ENCODE measurements at regions not wholly inside any gene's neighbourhood (a gene's known extent, or its start where the extent isn't known, plus 50 kb on each side); places are given as distances from the start of the nearest gene placed in this dataset.

GRCh38 chr15:98226578-98226977 is 266.1 kb downstream of the ARRDC4 start:
- H3K4me3 ChIP-seq (ENCODE audit: low read depth, low read length): no peak overlapping the region
- no peak for DNase-seq (ENCODE audit: low read depth)
- TF ChIP-seq CTCF (IDR thresholded peaks at IDR 0.05; ENCODE audit: insufficient read depth, low read depth, low read length, missing control alignments): no peak

GRCh38 chr15:98228846-98229245 is 268.3 kb downstream of the ARRDC4 start:
- H3K4me3 ChIP-seq (ENCODE audit: low read depth, low read length): no peak overlapping the region
- DNase-seq (ENCODE audit: low read depth): no peak
- no peak for TF ChIP-seq CTCF (IDR thresholded peaks at IDR 0.05; ENCODE audit: insufficient read depth, low read depth, low read length, missing control alignments)

- no peak for TF ChIP-seq CTCF (IDR thresholded peaks at IDR 0.05; ENCODE audit: insufficient read depth, low read depth, low read length, missing control alignments)
- DNase-seq (ENCODE audit: low read depth): no peak
- H3K4me3 ChIP-seq (ENCODE audit: low read depth, low read length): no peak overlapping the region
Measured at GRCh38 chr15:98230975-98231374, 270.5 kb downstream of the ARRDC4 start.

GRCh38 chr15:98231696-98232440 is 271.4 kb downstream of the ARRDC4 start:
- TF ChIP-seq CTCF (IDR thresholded peaks at IDR 0.05; ENCODE audit: insufficient read depth, low read depth, low read length, missing control alignments): no peak
- DNase-seq (ENCODE audit: low read depth): no peak
- no peak overlapping the region for H3K4me3 ChIP-seq (ENCODE audit: low read depth, low read length)

GRCh38 chr15:98232761-98233160 is 272.3 kb downstream of the ARRDC4 start:
- no peak for DNase-seq (ENCODE audit: low read depth)
- TF ChIP-seq CTCF (IDR thresholded peaks at IDR 0.05; ENCODE audit: insufficient read depth, low read depth, low read length, missing control alignments): no peak

GRCh38 chr15:98233873-98234272 is 273.4 kb downstream of the ARRDC4 start:
- no peak for TF ChIP-seq CTCF (IDR thresholded peaks at IDR 0.05; ENCODE audit: insufficient read depth, low read depth, low read length, missing control alignments)
- DNase-seq (ENCODE audit: low read depth): no peak
- no peak overlapping the region for H3K4me3 ChIP-seq (ENCODE audit: low read depth, low read length)

More at GRCh38 chr15:98232761-98233160, 272.3 kb downstream of the ARRDC4 start:
- H3K4me3 ChIP-seq (ENCODE audit: low read depth, low read length): no peak overlapping the region

- no peak for DNase-seq (ENCODE audit: low read depth)
- H3K4me3 ChIP-seq (ENCODE audit: low read depth, low read length): no peak overlapping the region
- TF ChIP-seq CTCF (IDR thresholded peaks at IDR 0.05; ENCODE audit: insufficient read depth, low read depth, low read length, missing control alignments): no peak
Measured at GRCh38 chr15:98240303-98240702, 279.8 kb downstream of the ARRDC4 start.
